ENCODE measurements at regions not wholly inside any gene's neighbourhood (a gene's known extent, or its start where the extent isn't known, plus 50 kb on each side); places are given as distances from the start of the nearest gene placed in this dataset.

GRCh38 chr9:607417-607816, 234.1 kb upstream of the DMRT1 start (continued):
- no peak for TF ChIP-seq ZNF518A (tag by site-specific recombination; conservative IDR thresholded peaks at IDR 0.05; ENCODE audit: low read depth)
- TF ChIP-seq SETDB1 (IDR thresholded peaks at IDR 0.05; ENCODE audit: insufficient read length, low read length): no peak
- no peak for TF ChIP-seq ZNF549 (tag by site-specific recombination; IDR thresholded peaks at IDR 0.05)
- no peak for TF ChIP-seq ZNF621 (tag by site-specific recombination; IDR thresholded peaks at IDR 0.05)
- no peak for TF ChIP-seq ZNF626 (tag by site-specific recombination; IDR thresholded peaks at IDR 0.05)
- TF ChIP-seq GFI1B (tag by site-specific recombination; IDR thresholded peaks at IDR 0.05): no peak
- TF ChIP-seq ZNF274 (IDR thresholded peaks at IDR 0.05; ENCODE audit: low read length): no peak
- no peak for TF ChIP-seq ZNF274 (tag by site-specific recombination; IDR thresholded peaks at IDR 0.05; ENCODE audit: borderline replicate concordance)

- H3K36me3 ChIP-seq (ENCODE audit: control insufficient read depth in 2 of 2, insufficient read depth in 1 of 2, low read length in 2 of 2): no peaks in the 10 kb centered on the region
- ChIA-PET POLR2A (no interaction called here), CTCF (interaction anchor here (0.6 to 1.7 kb wide), 14 partner anchors 9 to 390 kb away, joined by 3 to 9 read pairs (median 4); no protein-coding TSS in a partner anchor)
- H3K27ac ChIP-seq (ENCODE audit: extremely low read depth, low read depth, low read length): no peak overlapping the region
- H3K4me1 ChIP-seq (ENCODE audit: control insufficient read depth, insufficient read depth, low read length): no peaks in the 10 kb centered on the region
- H3K4me3 ChIP-seq (ENCODE audit: low read depth, low read length): no peak overlapping the region
- H3K9me3 ChIP-seq (ENCODE audit: control insufficient read depth, insufficient read depth, low read depth, low read length): no peaks in the 10 kb centered on the region
- no peak for TF ChIP-seq ZNF585B (tag by site-specific recombination; IDR thresholded peaks at IDR 0.05)
- TF ChIP-seq ZNF341 (tag by site-specific recombination; IDR thresholded peaks at IDR 0.05; ENCODE audit: low read depth): no peak
- TF ChIP-seq SETDB1 (IDR thresholded peaks at IDR 0.05; ENCODE audit: insufficient read length, low read length): peak; percentile 42
- 0 out of 2 replicates have a peak, but pooled peaks have one; percentile 33 for TF ChIP-seq ZNF548 (tag by site-specific recombination; IDR thresholded peaks at IDR 0.05)
- TF ChIP-seq CTCF (tag by site-specific recombination; IDR thresholded peaks at IDR 0.05): peak; percentile 88
- TF ChIP-seq ZNF837 (tag by site-specific recombination; IDR thresholded peaks at IDR 0.05): no peak
- TF ChIP-seq ZNF654 (tag by site-specific recombination; IDR thresholded peaks at IDR 0.05; ENCODE audit: low read depth): peak; percentile 56
- TF ChIP-seq MEIS1 (CRISPR knock-in tag; IDR thresholded peaks at IDR 0.05; ENCODE audit: borderline replicate concordance): no peak
- no peak for TF ChIP-seq PATZ1 (tag by site-specific recombination; IDR thresholded peaks at IDR 0.05)
Observed at GRCh38 chr9:613771-614347, 227.6 kb upstream of the DMRT1 start.

Data from HEK293 (cell line).